Glutamatergic neuron (in vitro differentiated cells): ENCODE measurements at regions not wholly inside any gene's neighbourhood (a gene's known extent, or its start where the extent isn't known, plus 50 kb on each side); places are given as distances from the start of the nearest gene placed in this dataset.

Experiments
- DNase-seq: peaks from one replicate; pipeline ENCODE4 v3.0.0; 2022
- H3K27ac Mint-ChIP-seq: one replicate; pipeline ENCODE4 v1.8.0; 2020; ENCODE audit warnings: mild to moderate bottlenecking, mixed read lengths, inconsistent platforms; ENCODE audit not compliant: unreplicated experiment
- H3K27me3 Mint-ChIP-seq: one replicate; pipeline ENCODE4 v1.8.0; 2020; ENCODE audit warnings: mild to moderate bottlenecking, moderate library complexity, mixed read lengths, inconsistent platforms; ENCODE audit not compliant: unreplicated experiment
- H3K36me3 Mint-ChIP-seq: one replicate; pipeline ENCODE4 v1.8.0; 2020; ENCODE audit warnings: mild to moderate bottlenecking, mixed read lengths, inconsistent platforms; ENCODE audit not compliant: unreplicated experiment
- H3K4me1 Mint-ChIP-seq: one replicate; pipeline ENCODE4 v1.8.0; 2020; ENCODE audit warnings: mild to moderate bottlenecking, low read depth, mixed read lengths, inconsistent platforms; ENCODE audit not compliant: unreplicated experiment
- H3K4me3 Mint-ChIP-seq: one replicate; pipeline ENCODE4 v1.8.0; 2020; ENCODE audit warnings: mild to moderate bottlenecking, mixed read lengths, inconsistent platforms; ENCODE audit not compliant: unreplicated experiment
- H3K9me3 Mint-ChIP-seq: one replicate; pipeline ENCODE4 v1.8.0; 2020; ENCODE audit warnings: mild to moderate bottlenecking, moderate library complexity, mixed read lengths, inconsistent platforms; ENCODE audit not compliant: unreplicated experiment
- TF ChIP-seq, protein P1 (sequence below): fragments of 200-600 bp; sonication (generic); IDR thresholded peaks from one replicate; pipeline ENCODE4 v1.5.0; 2021; ENCODE audit not compliant: partially characterized antibody, unreplicated experiment

DNA sequence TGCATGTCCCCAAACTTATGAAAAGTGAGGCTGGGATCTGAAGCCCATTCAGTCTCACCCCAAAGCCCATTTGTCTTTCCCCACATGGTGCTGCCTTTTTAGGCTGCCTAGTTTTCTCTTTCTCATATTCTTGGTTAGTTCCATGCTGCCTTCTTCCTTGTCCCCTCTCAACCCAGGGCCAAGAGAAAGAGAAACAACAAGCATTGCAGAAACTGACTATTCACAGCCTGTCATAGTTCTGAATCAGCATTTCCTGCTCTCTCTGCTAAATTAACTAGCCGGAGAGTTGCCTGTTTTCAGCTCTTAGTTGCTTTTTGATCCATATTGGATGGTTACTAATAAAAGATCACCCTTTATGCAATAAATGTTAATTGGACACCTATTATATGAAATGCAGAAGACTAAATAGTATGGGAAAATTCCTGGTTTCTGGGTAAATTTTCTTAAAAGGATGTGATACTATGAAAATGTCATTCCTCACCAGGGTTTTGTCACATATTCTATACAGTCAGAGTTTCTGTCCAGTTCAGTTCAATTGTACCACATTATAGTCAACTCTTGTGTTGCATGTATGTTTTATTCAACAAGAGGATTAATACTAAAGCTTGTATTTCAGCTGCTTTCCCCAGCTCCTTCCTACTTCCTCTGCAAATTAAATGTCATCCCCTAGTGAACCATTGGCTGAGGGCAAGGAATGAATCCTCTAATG lies 246.5 kb downstream of the GALR1 start:
- H3K36me3 Mint-ChIP-seq = peaks cover 7% of the 10 kb centered on the region
- TF ChIP-seq, protein P1, sequence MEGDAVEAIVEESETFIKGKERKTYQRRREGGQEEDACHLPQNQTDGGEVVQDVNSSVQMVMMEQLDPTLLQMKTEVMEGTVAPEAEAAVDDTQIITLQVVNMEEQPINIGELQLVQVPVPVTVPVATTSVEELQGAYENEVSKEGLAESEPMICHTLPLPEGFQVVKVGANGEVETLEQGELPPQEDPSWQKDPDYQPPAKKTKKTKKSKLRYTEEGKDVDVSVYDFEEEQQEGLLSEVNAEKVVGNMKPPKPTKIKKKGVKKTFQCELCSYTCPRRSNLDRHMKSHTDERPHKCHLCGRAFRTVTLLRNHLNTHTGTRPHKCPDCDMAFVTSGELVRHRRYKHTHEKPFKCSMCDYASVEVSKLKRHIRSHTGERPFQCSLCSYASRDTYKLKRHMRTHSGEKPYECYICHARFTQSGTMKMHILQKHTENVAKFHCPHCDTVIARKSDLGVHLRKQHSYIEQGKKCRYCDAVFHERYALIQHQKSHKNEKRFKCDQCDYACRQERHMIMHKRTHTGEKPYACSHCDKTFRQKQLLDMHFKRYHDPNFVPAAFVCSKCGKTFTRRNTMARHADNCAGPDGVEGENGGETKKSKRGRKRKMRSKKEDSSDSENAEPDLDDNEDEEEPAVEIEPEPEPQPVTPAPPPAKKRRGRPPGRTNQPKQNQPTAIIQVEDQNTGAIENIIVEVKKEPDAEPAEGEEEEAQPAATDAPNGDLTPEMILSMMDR = no peak
- peak overlapping the region; percentile 16 for H3K4me3 Mint-ChIP-seq

DNA sequence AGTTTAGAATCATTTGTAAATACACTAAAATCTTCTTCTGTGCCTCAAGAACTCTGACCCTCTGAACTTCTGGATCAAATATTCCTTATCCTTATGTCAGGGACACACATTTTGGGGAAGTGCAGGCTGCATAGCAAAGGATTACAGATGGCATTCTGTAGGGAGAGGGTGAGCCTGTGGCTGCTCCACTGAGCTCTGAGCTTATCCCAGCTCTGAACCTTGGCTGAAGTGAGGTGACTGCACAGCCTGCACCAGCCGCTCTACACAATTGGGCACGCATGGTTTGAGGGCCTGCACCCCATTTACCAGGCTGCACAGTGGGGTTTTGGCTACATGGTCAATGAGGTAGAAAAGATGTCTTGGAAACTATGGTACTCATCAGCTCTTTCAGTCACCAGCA lies 251.6 kb downstream of the GALR1 start:
- H3K9me3 Mint-ChIP-seq = peaks cover 4% of the 10 kb centered on the region
- no peak overlapping the region for H3K4me3 Mint-ChIP-seq
- no peak overlapping the region for H3K27ac Mint-ChIP-seq
- peaks cover 9% of the 10 kb centered on the region for H3K27me3 Mint-ChIP-seq
- DNase-seq = no peak
- peaks cover 16% of the 10 kb centered on the region for H3K4me1 Mint-ChIP-seq
- H3K36me3 Mint-ChIP-seq = peaks cover 7% of the 10 kb centered on the region
- TF ChIP-seq, protein P1 = no peak

More for the DNA sequence above, 246.5 kb downstream of the GALR1 start:
- no peak overlapping the region for H3K27ac Mint-ChIP-seq
- no peak for DNase-seq
- peaks cover 35% of the 10 kb centered on the region for H3K4me1 Mint-ChIP-seq
- H3K27me3 Mint-ChIP-seq = peaks cover 15% of the 10 kb centered on the region
- H3K9me3 Mint-ChIP-seq = peaks cover 8% of the 10 kb centered on the region

DNA sequence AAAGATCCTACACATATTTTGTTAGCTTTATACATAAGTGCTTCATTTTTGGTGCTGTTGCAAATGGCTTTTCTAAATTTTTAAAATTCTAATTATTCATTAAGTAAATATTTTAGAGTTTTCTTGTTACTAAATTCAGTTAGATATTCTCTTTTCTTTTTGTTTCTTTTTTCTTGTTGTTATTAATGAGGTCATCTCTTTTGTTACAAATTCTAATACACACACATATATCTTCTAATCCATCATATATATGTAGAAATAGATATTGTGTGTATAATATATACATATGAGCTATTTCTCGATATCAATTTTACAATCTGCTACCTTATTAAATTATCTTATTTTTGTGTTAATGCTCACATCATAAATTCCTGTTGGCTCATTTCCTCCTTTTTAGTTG lies 255.9 kb downstream of the GALR1 start:
- Mint-ChIP-seq H3K9me3 (peaks cover 4% of the 10 kb centered on the region), H3K27ac (no peak overlapping the region), H3K27me3 (no peaks in the 10 kb centered on the region), H3K4me3 (no peak overlapping the region), H3K4me1 (no peaks in the 10 kb centered on the region), H3K36me3 (no peaks in the 10 kb centered on the region)
- DNase-seq = no peak
- TF ChIP-seq, protein P1 = no peak

DNA sequence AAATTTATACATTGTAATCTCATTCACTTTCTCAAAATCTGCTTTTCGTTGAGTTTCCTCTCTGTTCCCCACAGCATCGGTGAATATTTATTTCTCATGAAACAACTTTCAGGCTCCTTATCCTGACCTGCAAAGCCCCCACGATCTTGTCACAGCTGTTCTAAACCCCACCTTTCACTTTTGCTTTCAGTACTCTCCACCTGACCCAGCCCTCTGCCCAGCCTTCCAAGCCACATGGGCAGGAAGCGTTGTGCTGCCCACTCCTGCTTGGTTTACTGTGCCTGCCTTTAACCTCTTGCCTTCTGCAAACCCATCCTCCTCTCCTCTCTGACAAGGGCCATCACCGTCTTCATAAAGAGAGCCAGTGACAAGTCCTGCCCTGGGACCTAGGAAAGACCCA lies 262.5 kb downstream of the GALR1 start:
- peaks cover 2% of the 10 kb centered on the region for H3K9me3 Mint-ChIP-seq
- peaks cover 6% of the 10 kb centered on the region for H3K36me3 Mint-ChIP-seq
- H3K27ac Mint-ChIP-seq = no peak overlapping the region
- no peak for DNase-seq
- no peak overlapping the region for H3K4me3 Mint-ChIP-seq
- H3K4me1 Mint-ChIP-seq = no peaks in the 10 kb centered on the region
- no peaks in the 10 kb centered on the region for H3K27me3 Mint-ChIP-seq
- TF ChIP-seq, protein P1 = no peak

DNA sequence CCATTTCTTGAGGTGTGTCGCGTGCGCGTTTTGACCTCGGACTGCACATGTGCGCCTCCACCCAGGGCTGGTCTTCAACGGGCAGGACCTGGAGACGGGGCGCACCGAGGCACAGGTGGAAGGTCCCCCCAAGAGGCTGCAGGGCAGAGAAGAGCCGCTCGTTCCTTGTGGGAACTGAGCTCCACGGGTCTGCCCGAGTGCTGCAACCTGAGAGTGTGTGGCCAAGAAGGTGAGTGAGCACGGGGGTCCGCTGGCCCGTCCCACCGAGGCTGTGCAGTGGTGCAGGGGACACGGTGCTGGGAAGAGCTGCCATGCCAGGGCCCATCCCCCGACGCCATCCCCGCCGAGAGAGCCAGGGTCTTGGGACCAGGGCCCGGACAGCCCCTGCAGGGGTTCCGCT lies 268.3 kb downstream of the GALR1 start:
- H3K27ac Mint-ChIP-seq = no peak overlapping the region
- TF ChIP-seq, protein P1 = no peak
- no peak for DNase-seq
- H3K36me3 Mint-ChIP-seq = peaks cover 6% of the 10 kb centered on the region
- H3K4me1 Mint-ChIP-seq = no peaks in the 10 kb centered on the region
- H3K27me3 Mint-ChIP-seq = peaks cover 1% of the 10 kb centered on the region
- no peaks in the 10 kb centered on the region for H3K9me3 Mint-ChIP-seq
- H3K4me3 Mint-ChIP-seq = no peak overlapping the region
